IPS-18a (cell line): ENCODE measurements at regions not wholly inside any gene's neighbourhood (a gene's known extent, or its start where the extent isn't known, plus 50 kb on each side); places are given as distances from the start of the nearest gene placed in this dataset.
"Not testable (repeated sequence)": the region's sequence is repeated elsewhere in the genome, so short reads cannot be mapped to it uniquely, and the experiment has no call there.

ENCODE experiments used
- H3K27ac ChIP-seq: one replicate; pipeline ENCODE4 v1.5.1; 2013; ENCODE audit warnings: low read length
- H3K27me3 ChIP-seq: one replicate; pipeline ENCODE4 v1.6.1; 2013; ENCODE audit warnings: mild to moderate bottlenecking, low read length; ENCODE audit not compliant: control insufficient read depth, insufficient read depth
- H3K36me3 ChIP-seq: one replicate; pipeline ENCODE4 v1.6.1; 2013; ENCODE audit warnings: low read depth, low read length; ENCODE audit not compliant: control insufficient read depth
- H3K4me1 ChIP-seq: one replicate; pipeline ENCODE4 v1.6.1; 2013; ENCODE audit warnings: low read depth, low read length; ENCODE audit not compliant: control insufficient read depth
- H3K4me3 ChIP-seq: one replicate; pipeline ENCODE4 v1.5.1; 2013; ENCODE audit warnings: low read length
- H3K9ac ChIP-seq: one replicate; pipeline ENCODE4 v1.6.1; 2013; ENCODE audit warnings: mild to moderate bottlenecking, low read length, moderate library complexity
- H3K9me3 ChIP-seq: one replicate; pipeline ENCODE4 v1.6.1; 2013; ENCODE audit warnings: low read depth, low read length; ENCODE audit not compliant: control insufficient read depth

GRCh38 chr12:88726806-88727720 lies 146.8 kb upstream of the KITLG start:
- no peaks in the 10 kb centered on the region for H3K36me3 ChIP-seq
- no peak overlapping the region for H3K27ac ChIP-seq
- H3K9ac ChIP-seq, result no peak overlapping the region
- no peaks in the 10 kb centered on the region for H3K27me3 ChIP-seq
- no peaks in the 10 kb centered on the region for H3K9me3 ChIP-seq
- H3K4me1 ChIP-seq, result no peaks in the 10 kb centered on the region
- no peak overlapping the region for H3K4me3 ChIP-seq

DNA sequence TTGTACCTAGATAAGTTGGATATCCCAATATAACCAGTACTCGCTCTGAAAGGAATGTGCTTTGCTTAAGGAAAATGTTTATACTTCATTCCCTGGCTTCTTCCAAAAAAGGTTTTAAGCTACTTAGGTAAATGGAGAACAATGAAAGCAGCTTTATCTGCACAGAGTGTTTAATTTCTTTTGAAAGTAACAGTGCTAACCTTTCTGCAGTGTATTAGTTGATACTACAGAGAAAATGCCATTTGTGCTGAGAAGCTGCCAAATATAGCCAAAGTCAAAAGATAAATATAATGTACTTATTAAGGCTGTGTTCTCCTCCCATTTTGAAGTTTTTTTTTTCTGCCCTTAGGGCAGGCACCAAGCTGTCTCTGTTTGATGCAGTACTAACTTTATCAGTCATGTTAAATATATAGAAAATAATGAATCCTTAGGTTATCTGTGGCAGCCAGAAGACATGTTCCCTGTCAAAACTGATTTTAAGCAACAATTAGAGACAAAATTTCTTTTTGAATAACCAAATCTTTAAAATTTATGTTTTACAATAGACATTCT lies 145.4 kb upstream of the KITLG start:
- Histone ChIP-seq H3K27ac (no peak overlapping the region), H3K9ac (no peak overlapping the region), H3K36me3 (no peaks in the 10 kb centered on the region), H3K27me3 (no peaks in the 10 kb centered on the region), H3K4me1 (no peaks in the 10 kb centered on the region), H3K9me3 (no peaks in the 10 kb centered on the region), H3K4me3 (no peak overlapping the region)

DNA sequence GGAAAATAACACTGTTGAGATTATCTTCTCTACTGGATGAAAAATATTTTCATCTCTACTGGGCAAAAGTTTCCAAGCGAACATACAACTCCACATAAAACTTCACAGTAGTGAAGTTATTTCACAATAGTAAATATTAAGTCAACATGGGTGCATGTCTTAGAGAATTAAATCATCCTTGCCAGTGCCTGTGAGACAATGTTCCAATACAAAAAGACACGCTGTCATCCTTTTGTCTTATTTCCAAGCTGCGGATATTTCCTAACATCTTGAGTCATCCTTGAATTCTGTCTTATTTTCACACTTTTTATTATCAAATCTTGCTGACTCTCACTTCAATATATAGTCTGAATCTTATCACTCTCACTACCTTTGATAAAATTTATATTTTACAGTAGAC lies 142.9 kb upstream of the KITLG start:
- Histone ChIP-seq H3K4me3 (no peak overlapping the region), H3K9me3 (no peaks in the 10 kb centered on the region), H3K9ac (no peak overlapping the region), H3K36me3 (no peaks in the 10 kb centered on the region), H3K27me3 (no peaks in the 10 kb centered on the region), H3K27ac (no peak overlapping the region), H3K4me1 (no peaks in the 10 kb centered on the region)

- Histone ChIP-seq H3K27me3 (no peaks in the 10 kb centered on the region), H3K4me1 (no peaks in the 10 kb centered on the region), H3K9me3 (no peaks in the 10 kb centered on the region), H3K9ac (no peak overlapping the region), H3K4me3 (no peak overlapping the region), H3K36me3 (no peaks in the 10 kb centered on the region), H3K27ac (no peak overlapping the region)
Observed at GRCh38 chr12:88720785-88721650, 140.7 kb upstream of the KITLG start.

- H3K27ac ChIP-seq, result no peak overlapping the region
- H3K9me3 ChIP-seq, result no peaks in the 10 kb centered on the region
- no peaks in the 10 kb centered on the region for H3K4me1 ChIP-seq
- H3K9ac ChIP-seq, result no peak overlapping the region
- no peaks in the 10 kb centered on the region for H3K27me3 ChIP-seq
- no peak overlapping the region for H3K4me3 ChIP-seq
- H3K36me3 ChIP-seq, result no peaks in the 10 kb centered on the region
Observed at GRCh38 chr12:88720231-88720630, 140.0 kb upstream of the KITLG start.

DNA sequence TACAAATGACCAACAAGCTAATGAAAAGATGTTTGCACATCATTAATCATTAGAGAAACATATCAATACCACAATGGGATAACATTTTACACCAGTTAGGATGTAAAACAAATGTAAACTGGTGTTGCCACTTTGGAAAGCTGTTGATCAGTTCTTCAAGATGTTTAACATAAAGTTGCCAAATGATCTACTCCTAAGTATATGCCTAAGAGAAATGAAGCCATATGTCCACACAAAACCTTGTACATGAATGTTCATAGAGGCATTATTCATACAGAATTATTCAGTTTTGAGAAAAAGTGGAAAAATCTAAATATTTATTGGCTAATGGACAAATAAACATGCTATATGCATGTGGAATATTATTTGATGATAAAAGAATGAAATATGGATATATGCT lies 136.9 kb upstream of the KITLG start:
- no peaks in the 10 kb centered on the region for H3K27me3 ChIP-seq
- H3K36me3 ChIP-seq, result no peaks in the 10 kb centered on the region
- H3K27ac ChIP-seq, result no peak overlapping the region
- no peak overlapping the region for H3K4me3 ChIP-seq
- no peaks in the 10 kb centered on the region for H3K4me1 ChIP-seq
- no peak overlapping the region for H3K9ac ChIP-seq
- no peaks in the 10 kb centered on the region for H3K9me3 ChIP-seq

- Histone ChIP-seq H3K9ac (no peak overlapping the region), H3K27me3 (no peaks in the 10 kb centered on the region), H3K27ac (no peak overlapping the region), H3K4me3 (no peak overlapping the region), H3K36me3 (no peaks in the 10 kb centered on the region), H3K4me1 (no peaks in the 10 kb centered on the region), H3K9me3 (no peaks in the 10 kb centered on the region)
Observed at GRCh38 chr12:88716240-88716639, 136.0 kb upstream of the KITLG start.

GRCh38 chr12:88715673-88716072 lies 135.4 kb upstream of the KITLG start:
- no peak overlapping the region for H3K9ac ChIP-seq
- no peaks in the 10 kb centered on the region for H3K27me3 ChIP-seq
- no peaks in the 10 kb centered on the region for H3K9me3 ChIP-seq
- H3K36me3 ChIP-seq, result no peaks in the 10 kb centered on the region
- H3K27ac ChIP-seq, result no peak overlapping the region
- no peaks in the 10 kb centered on the region for H3K4me1 ChIP-seq
- H3K4me3 ChIP-seq, result no peak overlapping the region

DNA sequence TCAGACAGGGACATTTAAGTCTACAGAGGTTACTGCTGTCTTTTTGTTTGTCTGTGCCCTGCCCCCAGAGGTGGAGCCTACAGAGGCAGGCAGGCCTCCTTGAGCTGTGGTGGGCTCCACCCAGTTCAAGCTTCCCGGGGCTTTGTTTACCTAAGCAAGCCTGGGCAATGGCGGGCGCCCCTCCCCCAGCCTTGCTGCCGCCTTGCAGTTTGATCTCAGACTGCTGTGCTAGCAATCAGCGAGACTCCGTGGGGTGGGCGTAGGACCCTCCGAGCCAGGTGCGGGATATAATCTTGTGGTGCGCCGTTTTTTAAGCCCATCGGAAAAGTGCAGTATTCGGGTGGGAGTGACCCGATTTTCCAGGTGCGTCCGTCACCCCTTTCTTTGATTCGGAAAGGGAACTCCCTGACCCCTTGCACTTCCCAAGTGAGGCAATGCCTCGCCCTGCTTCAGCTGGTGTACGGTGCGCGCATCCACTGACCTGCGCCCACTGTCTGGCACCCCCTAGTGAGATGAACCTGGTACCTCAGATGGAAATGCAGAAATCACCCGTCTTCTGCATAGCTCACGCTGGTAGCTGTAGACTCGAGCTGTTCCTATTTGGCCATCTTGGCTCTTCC lies 134.1 kb upstream of the KITLG start:
- H3K27ac ChIP-seq, result not testable (repeated sequence)

GRCh38 chr12:88707800-88708199 lies 127.5 kb upstream of the KITLG start:
- Histone ChIP-seq H3K4me3 (no peak overlapping the region), H3K9me3 (no peaks in the 10 kb centered on the region), H3K9ac (no peak overlapping the region), H3K27me3 (no peaks in the 10 kb centered on the region), H3K27ac (no peak overlapping the region), H3K4me1 (no peaks in the 10 kb centered on the region), H3K36me3 (no peaks in the 10 kb centered on the region)

More for the DNA sequence above, 134.1 kb upstream of the KITLG start:
- not testable (repeated sequence) for H3K9ac ChIP-seq, H3K9me3 ChIP-seq, H3K4me1 ChIP-seq, H3K36me3 ChIP-seq, H3K4me3 ChIP-seq, H3K27me3 ChIP-seq

DNA sequence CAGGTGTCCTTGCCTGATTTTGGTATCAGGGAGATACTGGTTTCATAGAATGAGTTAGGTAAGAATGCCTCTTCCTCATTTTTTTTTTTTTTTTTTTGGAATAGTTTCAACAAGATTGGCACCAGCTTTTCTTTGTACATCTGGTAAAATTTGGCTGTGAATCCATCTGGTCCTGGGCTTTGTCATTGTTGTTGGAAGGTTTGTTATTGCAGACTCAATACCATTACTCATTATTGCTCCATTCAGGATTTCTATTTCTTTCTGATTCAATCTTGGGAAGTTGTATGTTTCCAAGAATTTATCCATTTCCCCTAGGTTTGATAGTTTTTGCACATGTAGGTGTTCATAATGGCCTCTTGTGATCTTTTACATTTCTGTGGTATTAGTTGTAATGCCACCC lies 126.0 kb upstream of the KITLG start:
- Histone ChIP-seq H3K27me3 (no peaks in the 10 kb centered on the region), H3K9ac (no peak overlapping the region), H3K4me1 (no peaks in the 10 kb centered on the region), H3K4me3 (no peak overlapping the region), H3K27ac (no peak overlapping the region), H3K36me3 (no peaks in the 10 kb centered on the region), H3K9me3 (no peaks in the 10 kb centered on the region)
